Astrocyte of the cerebellum (primary cell): ENCODE measurements at regions not wholly inside any gene's neighbourhood (a gene's known extent, or its start where the extent isn't known, plus 50 kb on each side); places are given as distances from the start of the nearest gene placed in this dataset.

Source experiments
- DNase-seq: peaks from one replicate; pipeline ENCODE4 v3.0.0-alpha.2; 2011; ENCODE audit warnings: low read depth
- H3K4me3 ChIP-seq: 2 replicates; pipeline ENCODE4 v1.5.1; 2011; ENCODE audit warnings: mild to moderate bottlenecking, low read depth, low read length, moderate library complexity
- in situ Hi-C: cut with HindIII; loops from 2 replicates; pipeline ENCODE4 v1.10.0; 2017; ENCODE audit warnings: low sequenced_read_pairs
- TF ChIP-seq, protein P1 (sequence below): IDR thresholded peaks from 2 replicates; pipeline ENCODE4 v1.5.1; 2012; ENCODE audit warnings: low read length, low read depth, moderate library complexity, mild to moderate bottlenecking; ENCODE audit errors: missing control alignments

DNA sequence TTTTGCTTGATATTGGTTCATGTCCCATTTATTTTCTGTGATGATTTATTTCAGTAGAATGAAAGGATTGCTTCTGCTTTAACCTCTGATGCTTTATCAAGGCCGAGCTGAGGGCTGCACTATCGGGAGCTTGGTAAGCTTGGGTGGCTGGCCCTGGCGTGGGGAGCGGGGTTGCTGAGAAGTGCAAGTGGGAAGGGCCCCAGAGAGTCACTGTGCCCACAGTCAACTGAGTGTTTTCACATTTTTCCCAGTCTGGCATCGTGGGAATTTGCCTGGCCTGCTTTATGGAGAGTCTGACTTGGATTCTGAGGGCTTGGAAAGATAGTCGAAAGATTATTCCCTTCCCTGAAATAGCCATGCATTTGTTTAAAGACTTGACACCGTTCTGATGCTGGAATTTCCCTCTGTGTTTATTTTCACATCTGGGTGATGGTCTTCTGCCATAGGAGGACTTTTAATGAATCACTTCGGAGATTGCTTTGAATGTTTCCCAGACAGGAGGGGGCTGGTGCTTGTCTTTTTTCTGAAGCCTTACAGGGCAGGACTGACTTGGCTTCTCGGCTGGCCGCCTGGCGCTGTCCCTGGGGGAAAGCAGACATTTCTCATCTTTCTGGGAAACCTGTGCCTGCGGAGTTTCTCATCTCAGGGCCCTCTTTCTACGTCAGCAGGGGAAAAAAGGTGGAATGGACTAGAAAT, 139.0 kb downstream of the BOD1 start:
- H3K4me3 ChIP-seq: no peak overlapping the region
- DNase-seq: peak; percentile 52
- in situ Hi-C loops: no loop called here
- TF ChIP-seq, protein P1, sequence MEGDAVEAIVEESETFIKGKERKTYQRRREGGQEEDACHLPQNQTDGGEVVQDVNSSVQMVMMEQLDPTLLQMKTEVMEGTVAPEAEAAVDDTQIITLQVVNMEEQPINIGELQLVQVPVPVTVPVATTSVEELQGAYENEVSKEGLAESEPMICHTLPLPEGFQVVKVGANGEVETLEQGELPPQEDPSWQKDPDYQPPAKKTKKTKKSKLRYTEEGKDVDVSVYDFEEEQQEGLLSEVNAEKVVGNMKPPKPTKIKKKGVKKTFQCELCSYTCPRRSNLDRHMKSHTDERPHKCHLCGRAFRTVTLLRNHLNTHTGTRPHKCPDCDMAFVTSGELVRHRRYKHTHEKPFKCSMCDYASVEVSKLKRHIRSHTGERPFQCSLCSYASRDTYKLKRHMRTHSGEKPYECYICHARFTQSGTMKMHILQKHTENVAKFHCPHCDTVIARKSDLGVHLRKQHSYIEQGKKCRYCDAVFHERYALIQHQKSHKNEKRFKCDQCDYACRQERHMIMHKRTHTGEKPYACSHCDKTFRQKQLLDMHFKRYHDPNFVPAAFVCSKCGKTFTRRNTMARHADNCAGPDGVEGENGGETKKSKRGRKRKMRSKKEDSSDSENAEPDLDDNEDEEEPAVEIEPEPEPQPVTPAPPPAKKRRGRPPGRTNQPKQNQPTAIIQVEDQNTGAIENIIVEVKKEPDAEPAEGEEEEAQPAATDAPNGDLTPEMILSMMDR: no peak

DNA sequence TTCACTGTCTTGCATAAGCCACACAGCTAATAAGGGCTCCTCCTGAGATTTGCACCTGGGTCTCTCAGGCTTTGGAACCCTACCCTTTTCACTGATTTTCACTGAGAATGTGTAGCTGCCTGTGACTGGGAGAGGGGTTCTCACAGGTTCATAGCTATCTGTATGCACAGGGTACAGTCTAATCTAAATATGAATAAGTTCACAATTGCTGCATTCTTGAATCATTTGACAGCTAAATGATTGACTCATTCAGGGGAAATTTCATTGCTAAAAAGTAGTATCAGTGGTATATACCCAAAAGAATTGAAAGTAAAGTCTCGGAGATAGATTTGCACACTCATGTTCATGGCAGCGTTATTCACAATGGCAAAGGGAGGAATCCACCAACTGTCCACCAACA, 140.7 kb downstream of the BOD1 start:
- no peak overlapping the region for H3K4me3 ChIP-seq
- no peak for DNase-seq
- in situ Hi-C loops: no loop called here
- TF ChIP-seq, protein P1: no peak

DNA sequence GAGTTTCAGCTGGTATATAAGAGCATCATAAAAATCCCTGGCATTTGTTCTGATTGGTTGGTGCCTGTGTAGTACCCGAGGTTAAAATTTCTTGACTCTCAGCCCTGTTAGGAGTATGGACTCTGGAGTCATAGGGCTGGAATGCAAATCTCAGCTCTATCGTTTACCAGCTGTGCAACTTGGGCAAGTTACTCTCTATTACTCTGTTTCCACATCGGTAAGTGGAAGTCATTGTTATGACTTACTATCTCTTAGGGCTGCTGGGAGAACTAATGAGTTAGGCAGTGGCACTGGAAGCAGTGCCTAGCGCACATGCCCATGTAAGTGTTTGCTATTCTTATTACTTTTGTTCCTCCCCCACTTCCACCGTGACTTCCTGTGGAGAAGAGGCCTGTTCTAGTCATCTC, 141.6 kb downstream of the BOD1 start:
- in situ Hi-C loops: no loop called here
- no peak overlapping the region for H3K4me3 ChIP-seq
- DNase-seq: no peak
- TF ChIP-seq, protein P1: no peak

DNA sequence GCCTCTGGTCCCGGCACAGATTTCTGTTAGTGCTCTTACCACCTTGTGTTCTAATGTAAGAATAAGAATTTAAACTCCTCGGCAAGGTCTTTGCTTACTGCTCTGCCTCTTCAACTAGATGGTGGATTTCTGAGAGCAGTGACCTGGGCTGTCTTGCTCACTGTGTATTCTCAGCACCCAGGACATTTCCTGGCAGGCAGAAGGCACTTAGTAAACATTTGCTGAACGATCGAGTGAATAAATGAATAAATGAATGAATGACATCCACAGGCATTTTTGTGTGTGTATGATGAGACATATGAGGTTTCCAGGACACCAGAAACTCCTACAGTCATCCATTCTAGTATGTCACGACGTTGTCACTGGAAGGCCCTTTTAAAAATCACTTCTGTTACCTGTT, 143.2 kb downstream of the BOD1 start:
- in situ Hi-C loops: no loop called here
- TF ChIP-seq, protein P1: no peak
- DNase-seq: no peak
- H3K4me3 ChIP-seq: no peak overlapping the region

DNA sequence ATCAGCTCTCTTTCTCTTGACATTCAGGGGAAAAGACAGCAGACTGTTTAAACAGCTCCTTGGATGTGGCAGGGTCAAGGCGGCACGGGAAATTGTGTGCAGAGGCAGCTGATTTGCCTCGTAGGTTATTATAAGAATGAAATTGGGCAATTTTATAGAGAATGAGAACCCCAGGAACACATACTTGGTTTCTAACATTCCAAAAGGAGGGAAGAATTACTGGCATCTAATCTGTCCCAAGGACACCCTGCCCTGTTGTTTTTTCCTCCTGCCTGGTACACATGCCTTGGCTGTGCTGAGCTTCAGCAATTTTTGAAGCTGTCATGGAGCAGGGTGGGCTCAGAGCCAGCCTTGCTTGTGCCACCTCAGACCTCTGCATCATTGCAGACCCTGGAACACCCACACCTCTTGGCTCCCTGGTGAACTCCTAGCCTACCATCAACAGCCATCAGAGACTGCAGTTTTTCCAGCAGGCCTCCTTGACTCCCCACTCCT, 143.6 kb downstream of the BOD1 start:
- in situ Hi-C loops: no loop called here
- TF ChIP-seq, protein P1: no peak
- H3K4me3 ChIP-seq: no peak overlapping the region
- no peak for DNase-seq

DNA sequence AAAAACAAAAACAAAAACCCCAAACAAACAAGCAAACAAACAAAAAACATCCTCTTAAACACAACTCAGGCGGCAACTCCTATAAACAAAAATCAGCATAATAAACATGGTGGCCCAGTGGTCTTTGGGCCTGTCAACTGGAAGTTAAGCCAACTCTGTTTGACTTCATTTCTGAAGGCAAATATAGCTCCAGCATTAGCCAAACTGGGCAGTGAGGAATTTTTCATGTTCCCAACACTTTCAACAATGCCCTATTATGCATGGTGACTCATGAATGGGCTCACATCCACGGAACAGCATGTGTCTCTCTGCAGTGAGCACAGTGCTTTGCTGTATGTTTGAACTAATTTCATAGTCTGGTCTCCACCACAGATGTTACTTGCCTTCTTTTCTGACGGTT, 143.9 kb upstream of the STC2 start:
- TF ChIP-seq, protein P1: no peak
- peak; percentile 100 for DNase-seq
- in situ Hi-C loops: no loop called here
- H3K4me3 ChIP-seq: no peak overlapping the region
